GM23338 (cell line): ENCODE measurements at regions not wholly inside any gene's neighbourhood (a gene's known extent, or its start where the extent isn't known, plus 50 kb on each side); places are given as distances from the start of the nearest gene placed in this dataset.

Experiments
- ATAC-seq: fragments of 200-7000 bp; cut with Tn5 transposase; 3 replicates; pipeline ENCODE4 v1.9.1; 2020
- DNase-seq: peaks from one replicate; pipeline ENCODE4 v3.0.0-alpha.2; 2015; ENCODE audit warnings: low spot score
- H2AFZ ChIP-seq: fragments of 200-600 bp; sonication (generic); 2 replicates; pipeline ENCODE4 v1.8.0; 2016; ENCODE audit warnings: antibody characterized with exemption, mild to moderate bottlenecking, moderate library complexity
- H3F3A ChIP-seq: fragments of 200-600 bp; sonication (generic); replicated peaks from 2 replicates; pipeline ENCODE4 v1.8.0; 2017; ENCODE audit warnings: antibody characterized with exemption, mixed run types, low read depth
- H3K27ac ChIP-seq: fragments of 200-600 bp; sonication (generic); 2 replicates; pipeline ENCODE4 v1.6.1; 2016; ENCODE audit warnings: low read depth
- H3K27me3 ChIP-seq: fragments of 200-600 bp; sonication (generic); 2 replicates; pipeline ENCODE4 v1.8.0; 2016; ENCODE audit warnings: mild to moderate bottlenecking, mixed run types, moderate library complexity; ENCODE audit not compliant: insufficient read depth
- H3K36me3 ChIP-seq: fragments of 200-600 bp; sonication (generic); 2 replicates; pipeline ENCODE4 v1.8.0; 2016; ENCODE audit warnings: mild to moderate bottlenecking; ENCODE audit not compliant: insufficient read depth
- H3K4me1 ChIP-seq: fragments of 200-600 bp; sonication (generic); 2 replicates; pipeline ENCODE4 v1.8.0; 2016; ENCODE audit warnings: mild to moderate bottlenecking, moderate library complexity; ENCODE audit not compliant: insufficient read depth
- H3K4me2 ChIP-seq: fragments of 200-600 bp; sonication (generic); 2 replicates; pipeline ENCODE4 v1.7.1; 2017; ENCODE audit warnings: mixed run types
- H3K4me3 ChIP-seq: fragments of 200-600 bp; sonication (generic); 2 replicates; pipeline ENCODE4 v1.6.1; 2016; ENCODE audit warnings: mixed run types
- H3K79me2 ChIP-seq: fragments of 200-600 bp; sonication (generic); replicated peaks from 2 replicates; pipeline ENCODE4 v1.8.0; 2017; ENCODE audit warnings: mild to moderate bottlenecking; ENCODE audit not compliant: insufficient read depth
- H3K9me2 ChIP-seq: fragments of 200-600 bp; sonication (generic); 2 replicates; pipeline ENCODE4 v1.8.0; 2017; ENCODE audit not compliant: insufficient read depth
- H4K20me1 ChIP-seq: fragments of 200-600 bp; sonication (generic); replicated peaks from 2 replicates; pipeline ENCODE4 v1.8.0; 2017; ENCODE audit warnings: mild to moderate bottlenecking; ENCODE audit not compliant: insufficient read depth
- H3K27ac Mint-ChIP-seq: 2 replicates; pipeline ENCODE4 v1.8.0; 2020; ENCODE audit warnings: inconsistent platforms, mild to moderate bottlenecking, moderate library complexity, mixed read lengths
- H3K27me3 Mint-ChIP-seq: 3 replicates; pipeline ENCODE4 v1.8.0; 2022; ENCODE audit warnings: low read depth, mild to moderate bottlenecking, moderate library complexity, mixed read lengths, inconsistent platforms; ENCODE audit not compliant: insufficient read depth, poor library complexity
- H3K36me3 Mint-ChIP-seq: 3 replicates; pipeline ENCODE4 v1.8.0; 2021; ENCODE audit warnings: low read depth, mild to moderate bottlenecking, inconsistent platforms, moderate library complexity, mixed read lengths
- H3K4me1 Mint-ChIP-seq: 3 replicates; pipeline ENCODE4 v1.8.0; 2020; ENCODE audit warnings: mild to moderate bottlenecking, inconsistent platforms, mixed read lengths
- H3K4me3 Mint-ChIP-seq: 3 replicates; pipeline ENCODE4 v1.8.0; 2021; ENCODE audit warnings: moderate library complexity, mild to moderate bottlenecking, inconsistent platforms, mixed read lengths
- H3K9me3 Mint-ChIP-seq: 3 replicates; pipeline ENCODE4 v1.8.0; 2020; ENCODE audit warnings: moderate library complexity, mild to moderate bottlenecking, inconsistent platforms, mixed read lengths
- CREB1 ChIP-seq: fragments of 250-450 bp; sonication (Bioruptor Pico); IDR thresholded peaks from 2 replicates; pipeline ENCODE4 v1.5.0; 2020; ENCODE audit warnings: low read depth, mild to moderate bottlenecking, moderate library complexity
- EZH2 ChIP-seq: fragments of 200-600 bp; sonication (generic); IDR thresholded peaks from one replicate; pipeline ENCODE4 v1.8.0; 2017; ENCODE audit warnings: antibody characterized with exemption, mild to moderate bottlenecking, low read depth; ENCODE audit not compliant: unreplicated experiment
- EZH2phosphoT487 ChIP-seq: fragments of 200-600 bp; sonication (generic); IDR thresholded peaks from one replicate; pipeline ENCODE4 v1.8.1; 2018; ENCODE audit warnings: antibody characterized with exemption; ENCODE audit not compliant: unreplicated experiment
- JUNB ChIP-seq: IDR thresholded peaks from one replicate; pipeline ENCODE4 v1.6.1; 2016; ENCODE audit warnings: antibody characterized with exemption; ENCODE audit not compliant: unreplicated experiment
- NANOG ChIP-seq: IDR thresholded peaks from 2 replicates; pipeline ENCODE4 v1.6.1; 2016; ENCODE audit warnings: antibody characterized with exemption, borderline replicate concordance
- STAT1 ChIP-seq: IDR thresholded peaks from one replicate; pipeline ENCODE4 v1.6.1; 2016; ENCODE audit warnings: antibody characterized with exemption; ENCODE audit not compliant: unreplicated experiment
- ZNF114 ChIP-seq: fragments of 250-450 bp; sonication (Bioruptor Pico); IDR thresholded peaks from 2 replicates; pipeline ENCODE4 v1.5.0; 2020; ENCODE audit warnings: mild to moderate bottlenecking, moderate library complexity
- ZNF331 ChIP-seq: fragments of 250-450 bp; sonication (Bioruptor Pico); IDR thresholded peaks from 2 replicates; pipeline ENCODE4 v1.5.0; 2020; ENCODE audit warnings: low read depth, mild to moderate bottlenecking, moderate library complexity
- TF ChIP-seq, protein P1 (sequence below): IDR thresholded peaks from 2 replicates; pipeline ENCODE4 v1.6.1; 2016; ENCODE audit warnings: antibody characterized with exemption
- TF ChIP-seq, protein P2 (sequence below), 2 experiments: fragments of 200-600 bp in 1 of 2; sonication (generic) in 1 of 2; conservative IDR thresholded peaks; 2 replicates each; pipeline versions ENCODE4 v1.5.1 to v1.6.1; 2016 to 2017; ENCODE audit warnings: antibody characterized with exemption in 2 of 2, low read depth in 2 of 2, mild to moderate bottlenecking in 2 of 2, moderate library complexity in 1 of 2
- TF ChIP-seq, protein P3 (sequence below): fragments of 250-450 bp; sonication (Bioruptor Pico); IDR thresholded peaks from 2 replicates; pipeline ENCODE4 v1.5.0; 2020; ENCODE audit warnings: mild to moderate bottlenecking, moderate library complexity
- TF ChIP-seq, protein P4 (sequence below): IDR thresholded peaks from one replicate; pipeline ENCODE4 v1.6.1; 2018; ENCODE audit warnings: antibody characterized with exemption; ENCODE audit not compliant: unreplicated experiment

DNA sequence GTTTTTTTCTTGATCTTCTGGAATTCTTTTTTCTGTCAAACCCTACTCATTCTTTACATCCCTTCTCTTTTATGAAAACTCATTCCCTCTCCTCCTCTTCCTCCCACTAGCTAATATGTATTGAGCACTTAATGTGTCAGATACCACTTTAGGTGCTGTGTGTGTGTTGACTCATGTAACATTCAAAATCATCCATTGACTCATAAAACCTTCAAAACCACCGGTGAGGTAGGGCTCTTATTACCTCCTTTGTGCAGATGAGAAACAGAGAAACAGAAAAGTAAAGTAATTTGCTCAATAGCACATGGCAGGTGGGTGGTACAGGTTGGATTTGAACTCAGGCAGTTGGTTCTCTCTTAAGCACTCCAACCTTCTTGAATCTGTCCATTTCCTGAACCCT lies 136.3 kb upstream of the NEDD9 start (continued):
- TF ChIP-seq ZNF331 (CRISPR knock-in tag) (no peak), NANOG (no peak), STAT1 (no peak)
- TF ChIP-seq, protein P1, sequence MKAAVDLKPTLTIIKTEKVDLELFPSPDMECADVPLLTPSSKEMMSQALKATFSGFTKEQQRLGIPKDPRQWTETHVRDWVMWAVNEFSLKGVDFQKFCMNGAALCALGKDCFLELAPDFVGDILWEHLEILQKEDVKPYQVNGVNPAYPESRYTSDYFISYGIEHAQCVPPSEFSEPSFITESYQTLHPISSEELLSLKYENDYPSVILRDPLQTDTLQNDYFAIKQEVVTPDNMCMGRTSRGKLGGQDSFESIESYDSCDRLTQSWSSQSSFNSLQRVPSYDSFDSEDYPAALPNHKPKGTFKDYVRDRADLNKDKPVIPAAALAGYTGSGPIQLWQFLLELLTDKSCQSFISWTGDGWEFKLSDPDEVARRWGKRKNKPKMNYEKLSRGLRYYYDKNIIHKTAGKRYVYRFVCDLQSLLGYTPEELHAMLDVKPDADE, result no peak

DNA sequence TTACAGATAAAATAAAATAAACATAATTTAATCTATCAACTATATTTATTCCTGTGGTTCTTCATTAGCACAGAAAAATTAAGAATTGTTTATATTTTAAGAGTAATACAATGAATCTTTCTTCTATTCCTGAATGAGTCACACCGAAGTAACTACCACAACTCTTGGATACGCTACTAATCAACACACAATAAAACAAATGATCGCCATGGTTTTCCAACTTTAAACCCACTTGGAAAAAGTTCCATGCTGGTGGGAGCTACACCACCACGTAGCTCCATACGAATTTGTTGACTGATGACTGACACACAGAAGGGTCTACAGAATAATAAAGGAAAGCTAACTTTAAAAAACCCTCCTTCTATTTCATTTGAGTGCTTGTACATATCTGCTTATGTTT lies 135.8 kb upstream of the NEDD9 start:
- no peak overlapping the region for H3K27ac Mint-ChIP-seq
- no peaks in the 10 kb centered on the region for H3K27me3 Mint-ChIP-seq
- Histone ChIP-seq H3K9me2 (no peaks in the 10 kb centered on the region), H3K27ac (no peak overlapping the region), H2AFZ (no peak overlapping the region), H3K4me1 (0 out of 2 replicates have a peak, but pooled peaks cover 4% of the 10 kb centered on the region), H3F3A (no peaks in the 10 kb centered on the region), H3K4me3 (no peak overlapping the region), H3K27me3 (no peaks in the 10 kb centered on the region), H3K4me2 (no peak overlapping the region), H4K20me1 (no peaks in the 10 kb centered on the region), H3K79me2 (no peaks in the 10 kb centered on the region), H3K36me3 (no peaks in the 10 kb centered on the region)
- DNase-seq (no peak), ATAC-seq (no peak)
- no peak for TF ChIP-seq JUNB
- TF ChIP-seq, protein P1, result no peak
- TF ChIP-seq, protein P2, sequence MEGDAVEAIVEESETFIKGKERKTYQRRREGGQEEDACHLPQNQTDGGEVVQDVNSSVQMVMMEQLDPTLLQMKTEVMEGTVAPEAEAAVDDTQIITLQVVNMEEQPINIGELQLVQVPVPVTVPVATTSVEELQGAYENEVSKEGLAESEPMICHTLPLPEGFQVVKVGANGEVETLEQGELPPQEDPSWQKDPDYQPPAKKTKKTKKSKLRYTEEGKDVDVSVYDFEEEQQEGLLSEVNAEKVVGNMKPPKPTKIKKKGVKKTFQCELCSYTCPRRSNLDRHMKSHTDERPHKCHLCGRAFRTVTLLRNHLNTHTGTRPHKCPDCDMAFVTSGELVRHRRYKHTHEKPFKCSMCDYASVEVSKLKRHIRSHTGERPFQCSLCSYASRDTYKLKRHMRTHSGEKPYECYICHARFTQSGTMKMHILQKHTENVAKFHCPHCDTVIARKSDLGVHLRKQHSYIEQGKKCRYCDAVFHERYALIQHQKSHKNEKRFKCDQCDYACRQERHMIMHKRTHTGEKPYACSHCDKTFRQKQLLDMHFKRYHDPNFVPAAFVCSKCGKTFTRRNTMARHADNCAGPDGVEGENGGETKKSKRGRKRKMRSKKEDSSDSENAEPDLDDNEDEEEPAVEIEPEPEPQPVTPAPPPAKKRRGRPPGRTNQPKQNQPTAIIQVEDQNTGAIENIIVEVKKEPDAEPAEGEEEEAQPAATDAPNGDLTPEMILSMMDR (conservative IDR thresholded peaks at IDR 0.05; ENCODE audit: low read depth in 2 of 2), result no peak
- no peak for TF ChIP-seq EZH2
- TF ChIP-seq STAT1, result no peak
- no peak for TF ChIP-seq CREB1 (CRISPR knock-in tag)
- TF ChIP-seq, protein P3, sequence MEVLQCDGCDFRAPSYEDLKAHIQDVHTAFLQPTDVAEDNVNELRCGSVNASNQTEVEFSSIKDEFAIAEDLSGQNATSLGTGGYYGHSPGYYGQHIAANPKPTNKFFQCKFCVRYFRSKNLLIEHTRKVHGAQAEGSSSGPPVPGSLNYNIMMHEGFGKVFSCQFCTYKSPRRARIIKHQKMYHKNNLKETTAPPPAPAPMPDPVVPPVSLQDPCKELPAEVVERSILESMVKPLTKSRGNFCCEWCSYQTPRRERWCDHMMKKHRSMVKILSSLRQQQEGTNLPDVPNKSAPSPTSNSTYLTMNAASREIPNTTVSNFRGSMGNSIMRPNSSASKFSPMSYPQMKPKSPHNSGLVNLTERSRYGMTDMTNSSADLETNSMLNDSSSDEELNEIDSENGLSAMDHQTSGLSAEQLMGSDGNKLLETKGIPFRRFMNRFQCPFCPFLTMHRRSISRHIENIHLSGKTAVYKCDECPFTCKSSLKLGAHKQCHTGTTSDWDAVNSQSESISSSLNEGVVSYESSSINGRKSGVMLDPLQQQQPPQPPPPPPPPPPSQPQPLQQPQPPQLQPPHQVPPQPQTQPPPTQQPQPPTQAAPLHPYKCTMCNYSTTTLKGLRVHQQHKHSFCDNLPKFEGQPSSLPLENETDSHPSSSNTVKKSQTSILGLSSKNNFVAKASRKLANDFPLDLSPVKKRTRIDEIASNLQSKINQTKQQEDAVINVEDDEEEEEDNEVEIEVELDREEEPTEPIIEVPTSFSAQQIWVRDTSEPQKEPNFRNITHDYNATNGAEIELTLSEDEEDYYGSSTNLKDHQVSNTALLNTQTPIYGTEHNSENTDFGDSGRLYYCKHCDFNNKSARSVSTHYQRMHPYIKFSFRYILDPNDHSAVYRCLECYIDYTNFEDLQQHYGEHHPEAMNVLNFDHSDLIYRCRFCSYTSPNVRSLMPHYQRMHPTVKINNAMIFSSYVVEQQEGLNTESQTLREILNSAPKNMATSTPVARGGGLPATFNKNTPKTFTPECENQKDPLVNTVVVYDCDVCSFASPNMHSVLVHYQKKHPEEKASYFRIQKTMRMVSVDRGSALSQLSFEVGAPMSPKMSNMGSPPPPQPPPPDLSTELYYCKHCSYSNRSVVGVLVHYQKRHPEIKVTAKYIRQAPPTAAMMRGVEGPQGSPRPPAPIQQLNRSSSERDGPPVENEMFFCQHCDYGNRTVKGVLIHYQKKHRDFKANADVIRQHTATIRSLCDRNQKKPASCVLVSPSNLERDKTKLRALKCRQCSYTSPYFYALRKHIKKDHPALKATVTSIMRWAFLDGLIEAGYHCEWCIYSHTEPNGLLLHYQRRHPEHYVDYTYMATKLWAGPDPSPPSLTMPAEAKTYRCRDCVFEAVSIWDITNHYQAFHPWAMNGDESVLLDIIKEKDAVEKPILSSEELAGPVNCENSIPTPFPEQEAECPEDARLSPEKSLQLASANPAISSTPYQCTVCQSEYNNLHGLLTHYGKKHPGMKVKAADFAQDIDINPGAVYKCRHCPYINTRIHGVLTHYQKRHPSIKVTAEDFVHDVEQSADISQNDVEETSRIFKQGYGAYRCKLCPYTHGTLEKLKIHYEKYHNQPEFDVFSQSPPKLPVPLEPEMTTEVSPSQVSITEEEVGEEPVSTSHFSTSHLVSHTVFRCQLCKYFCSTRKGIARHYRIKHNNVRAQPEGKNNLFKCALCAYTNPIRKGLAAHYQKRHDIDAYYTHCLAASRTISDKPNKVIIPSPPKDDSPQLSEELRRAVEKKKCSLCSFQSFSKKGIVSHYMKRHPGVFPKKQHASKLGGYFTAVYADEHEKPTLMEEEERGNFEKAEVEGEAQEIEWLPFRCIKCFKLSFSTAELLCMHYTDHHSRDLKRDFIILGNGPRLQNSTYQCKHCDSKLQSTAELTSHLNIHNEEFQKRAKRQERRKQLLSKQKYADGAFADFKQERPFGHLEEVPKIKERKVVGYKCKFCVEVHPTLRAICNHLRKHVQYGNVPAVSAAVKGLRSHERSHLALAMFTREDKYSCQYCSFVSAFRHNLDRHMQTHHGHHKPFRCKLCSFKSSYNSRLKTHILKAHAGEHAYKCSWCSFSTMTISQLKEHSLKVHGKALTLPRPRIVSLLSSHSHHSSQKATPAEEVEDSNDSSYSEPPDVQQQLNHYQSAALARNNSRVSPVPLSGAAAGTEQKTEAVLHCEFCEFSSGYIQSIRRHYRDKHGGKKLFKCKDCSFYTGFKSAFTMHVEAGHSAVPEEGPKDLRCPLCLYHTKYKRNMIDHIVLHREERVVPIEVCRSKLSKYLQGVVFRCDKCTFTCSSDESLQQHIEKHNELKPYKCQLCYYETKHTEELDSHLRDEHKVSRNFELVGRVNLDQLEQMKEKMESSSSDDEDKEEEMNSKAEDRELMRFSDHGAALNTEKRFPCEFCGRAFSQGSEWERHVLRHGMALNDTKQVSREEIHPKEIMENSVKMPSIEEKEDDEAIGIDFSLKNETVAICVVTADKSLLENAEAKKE (CRISPR knock-in tag), result no peak
- TF ChIP-seq ZNF331 (CRISPR knock-in tag), result no peak
- TF ChIP-seq, protein P4, sequence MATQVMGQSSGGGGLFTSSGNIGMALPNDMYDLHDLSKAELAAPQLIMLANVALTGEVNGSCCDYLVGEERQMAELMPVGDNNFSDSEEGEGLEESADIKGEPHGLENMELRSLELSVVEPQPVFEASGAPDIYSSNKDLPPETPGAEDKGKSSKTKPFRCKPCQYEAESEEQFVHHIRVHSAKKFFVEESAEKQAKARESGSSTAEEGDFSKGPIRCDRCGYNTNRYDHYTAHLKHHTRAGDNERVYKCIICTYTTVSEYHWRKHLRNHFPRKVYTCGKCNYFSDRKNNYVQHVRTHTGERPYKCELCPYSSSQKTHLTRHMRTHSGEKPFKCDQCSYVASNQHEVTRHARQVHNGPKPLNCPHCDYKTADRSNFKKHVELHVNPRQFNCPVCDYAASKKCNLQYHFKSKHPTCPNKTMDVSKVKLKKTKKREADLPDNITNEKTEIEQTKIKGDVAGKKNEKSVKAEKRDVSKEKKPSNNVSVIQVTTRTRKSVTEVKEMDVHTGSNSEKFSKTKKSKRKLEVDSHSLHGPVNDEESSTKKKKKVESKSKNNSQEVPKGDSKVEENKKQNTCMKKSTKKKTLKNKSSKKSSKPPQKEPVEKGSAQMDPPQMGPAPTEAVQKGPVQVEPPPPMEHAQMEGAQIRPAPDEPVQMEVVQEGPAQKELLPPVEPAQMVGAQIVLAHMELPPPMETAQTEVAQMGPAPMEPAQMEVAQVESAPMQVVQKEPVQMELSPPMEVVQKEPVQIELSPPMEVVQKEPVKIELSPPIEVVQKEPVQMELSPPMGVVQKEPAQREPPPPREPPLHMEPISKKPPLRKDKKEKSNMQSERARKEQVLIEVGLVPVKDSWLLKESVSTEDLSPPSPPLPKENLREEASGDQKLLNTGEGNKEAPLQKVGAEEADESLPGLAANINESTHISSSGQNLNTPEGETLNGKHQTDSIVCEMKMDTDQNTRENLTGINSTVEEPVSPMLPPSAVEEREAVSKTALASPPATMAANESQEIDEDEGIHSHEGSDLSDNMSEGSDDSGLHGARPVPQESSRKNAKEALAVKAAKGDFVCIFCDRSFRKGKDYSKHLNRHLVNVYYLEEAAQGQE, result no peak
- TF ChIP-seq ZNF114, result no peak
- TF ChIP-seq EZH2phosphoT487, result no peak
- no peak overlapping the region for H3K4me3 Mint-ChIP-seq
- H3K9me3 Mint-ChIP-seq, result no peaks in the 10 kb centered on the region
- H3K4me1 Mint-ChIP-seq, result peaks cover 12% of the 10 kb centered on the region
- no peaks in the 10 kb centered on the region for H3K36me3 Mint-ChIP-seq
